Heart right ventricle (tissue), 16 donors: ENCODE measurements at regions not wholly inside any gene's neighbourhood (a gene's known extent, or its start where the extent isn't known, plus 50 kb on each side); places are given as distances from the start of the nearest gene placed in this dataset.

ENCODE experiments used
- ATAC-seq, 8 donors: fragments of 200-7000 bp; cut with Tn5 transposase; one replicate each; pipeline ENCODE4 v1.9.1; 2020; ENCODE audit warnings: mild to moderate bottlenecking in 8 of 8, moderate library complexity in 8 of 8, moderate number of reproducible peaks in 1 of 8
- DNase-seq, 2 donors: peaks; one replicate each; pipeline ENCODE4 v3.0.0-alpha.2; 2020
- H3K27ac ChIP-seq, 10 donors: fragments of 200-600 bp; sonication (generic) in 2 of 10; one replicate each; pipeline versions ENCODE4 v1.5.0 to v1.8.0; 2020 to 2022; ENCODE audit warnings: mild to moderate bottlenecking in 3 of 10
- H3K27me3 ChIP-seq, 7 donors: fragments of 200-600 bp; one replicate each; pipeline ENCODE4 v1.8.0; 2021 to 2022; ENCODE audit warnings: mild to moderate bottlenecking in 2 of 7
- H3K36me3 ChIP-seq, 9 donors: fragments of 200-600 bp; sonication (generic) in 1 of 9; one replicate each; pipeline versions ENCODE4 v1.5.0 to v1.8.0; 2020 to 2022; ENCODE audit warnings: mild to moderate bottlenecking in 2 of 9
- H3K4me1 ChIP-seq, 9 donors: fragments of 200-600 bp; sonication (generic) in 1 of 9; one replicate each; pipeline versions ENCODE4 v1.5.0 to v1.8.0; 2020 to 2022; ENCODE audit warnings: mild to moderate bottlenecking in 4 of 9
- H3K4me3 ChIP-seq, 10 donors: fragments of 200-600 bp; sonication (generic) in 2 of 10; one replicate each; pipeline versions ENCODE4 v1.5.0 to v1.8.0; 2020 to 2022; ENCODE audit warnings: mild to moderate bottlenecking in 7 of 10, moderate library complexity in 2 of 10
- H3K9me3 ChIP-seq, 11 donors: fragments of 200-600 bp in 10 of 11; sonication (generic) in 2 of 11; one replicate each; pipeline versions ENCODE4 v1.5.0 to v1.8.0; 2013 to 2022; ENCODE audit warnings: mild to moderate bottlenecking in 2 of 11, control low read depth in 1 of 11, moderate library complexity in 1 of 11
- WGBS, 2 donors: extraction: QIAGEN DNeasy Blood & Tissue Kit; methylation state at CpG; one replicate each; pipeline ENCODE4 v1.1.7; 2013; ENCODE audit warnings: inconsistent platforms in 1 of 2; 5-methylcytosine and 5-hydroxymethylcytosine counted together
- intact Hi-C, 10 donors: fragments of 100-400 bp; cut with DNase I; formaldehyde crosslinking; loops; one replicate each; pipeline versions ENCODE4 v1.11.1 to v1.14.2; 2022
- TF ChIP-seq, protein P1 (sequence below), 9 donors: fragments of 200-600 bp; sonication (generic) in 2 of 9; IDR thresholded peaks; one replicate each; pipeline versions ENCODE4 v1.5.0 to v1.8.0; 2021 to 2022; ENCODE audit warnings: antibody characterized with exemption in 9 of 9, mild to moderate bottlenecking in 5 of 9, moderate library complexity in 1 of 9
- donor health status: Arrhythmogenic right ventricular cardiomyopathy.
- donor health status: ischemic (EF 13 %, LVEDD 7.1; RV severe dilation, severe dysfunction).
- donor health status: healthy with polysubstance abuse.
- donor health status: DM: no; HTN: yes; CAD: no.
- donor health status: DM: no; HTN: no; CAD: no.
- donor health status: ischemic (EF 25% LVEDD 6.9; RV normal size, moderate dysfunction).
- donor health status: ischemic (EF 25% LVEDD 5.7; RV mildly dilated, moderate dysfunction).
- donor health status: healthy.
- donor health status: DM: yes; HTN: yes; CAD: no.
- donor health status: Ischemic cardiomyopathy.
- donor health status: ischemic (EF 35%, LVEDD 5.7; RV mildly dilated, moderate dysfunction).
- donor health status: nonischemic (EF 11% LVEDD 7.7; RV severe dilation, severe dysfunction).
- donor health status: DM: yes; HTN: yes; CAD: no.
- donor health status: PGD.
- donor health status: ischemic (EF 29% LVEDD 5.4; RV normal size, mild dysfunction).
- donor health status: nonischemic (EF 23%, LVEDD 6.1; RV moderate dilation, normal function).

DNA sequence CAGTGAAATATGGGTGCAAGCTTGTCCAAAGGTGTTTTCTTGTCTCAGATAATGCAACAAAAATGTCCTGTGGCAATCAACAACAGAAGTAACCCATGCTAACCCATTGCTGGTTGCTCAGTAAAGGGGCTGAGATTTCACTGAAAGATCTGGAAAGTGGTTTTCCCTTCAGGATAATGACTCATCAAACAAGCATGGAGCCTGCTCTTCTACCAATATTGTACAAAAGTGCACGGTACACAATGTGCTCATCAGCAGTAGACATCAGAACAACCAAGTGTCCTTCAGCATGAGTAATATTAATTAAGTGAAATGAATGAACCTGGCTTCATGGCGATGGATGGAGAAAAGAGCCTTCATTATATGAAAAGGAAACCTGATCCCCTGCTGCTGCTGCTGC is 287.1 kb upstream of the NEBL start:
- DNase-seq (no peak), ATAC-seq (peak in 1 of 8 donors; percentile 39)
- Histone ChIP-seq H3K36me3 (no peaks in the 10 kb centered on the region), H3K9me3 (peaks cover 0 to 15% (median 2%) of the 10 kb centered on the region in 11 donors), H3K4me3 (no peak overlapping the region), H3K27ac (peak overlapping the region in 1 of 10 donors; percentile 10), H3K27me3 (no peaks in the 10 kb centered on the region), H3K4me1 (no peaks in the 10 kb centered on the region)
- WGBS, 2 donors = 73 to 81% methylated on average over 2 of the region's 2 CpGs
- TF ChIP-seq, protein P1, sequence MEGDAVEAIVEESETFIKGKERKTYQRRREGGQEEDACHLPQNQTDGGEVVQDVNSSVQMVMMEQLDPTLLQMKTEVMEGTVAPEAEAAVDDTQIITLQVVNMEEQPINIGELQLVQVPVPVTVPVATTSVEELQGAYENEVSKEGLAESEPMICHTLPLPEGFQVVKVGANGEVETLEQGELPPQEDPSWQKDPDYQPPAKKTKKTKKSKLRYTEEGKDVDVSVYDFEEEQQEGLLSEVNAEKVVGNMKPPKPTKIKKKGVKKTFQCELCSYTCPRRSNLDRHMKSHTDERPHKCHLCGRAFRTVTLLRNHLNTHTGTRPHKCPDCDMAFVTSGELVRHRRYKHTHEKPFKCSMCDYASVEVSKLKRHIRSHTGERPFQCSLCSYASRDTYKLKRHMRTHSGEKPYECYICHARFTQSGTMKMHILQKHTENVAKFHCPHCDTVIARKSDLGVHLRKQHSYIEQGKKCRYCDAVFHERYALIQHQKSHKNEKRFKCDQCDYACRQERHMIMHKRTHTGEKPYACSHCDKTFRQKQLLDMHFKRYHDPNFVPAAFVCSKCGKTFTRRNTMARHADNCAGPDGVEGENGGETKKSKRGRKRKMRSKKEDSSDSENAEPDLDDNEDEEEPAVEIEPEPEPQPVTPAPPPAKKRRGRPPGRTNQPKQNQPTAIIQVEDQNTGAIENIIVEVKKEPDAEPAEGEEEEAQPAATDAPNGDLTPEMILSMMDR (IDR thresholded peaks at IDR 0.05) = no peak
- intact Hi-C loops = no loop called here

DNA sequence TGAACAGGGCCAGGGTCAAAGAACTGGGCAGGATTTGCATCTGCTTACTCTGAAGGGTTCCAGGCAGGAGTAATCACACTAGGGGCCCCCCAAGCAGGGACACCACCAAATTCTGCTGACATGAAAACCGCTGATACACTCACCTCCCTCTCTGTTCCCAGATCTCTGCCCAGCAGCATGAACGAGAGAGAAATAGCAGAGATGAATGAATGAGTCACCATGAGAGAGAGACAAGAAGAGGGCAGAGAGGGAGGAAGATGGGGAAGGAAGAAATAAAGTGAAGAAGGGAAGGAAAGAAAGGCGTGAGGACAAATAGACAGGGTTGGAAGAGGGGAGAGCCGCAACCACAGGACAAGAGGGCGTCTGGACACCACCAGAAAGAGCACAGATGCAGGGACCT is 285.9 kb upstream of the NEBL start:
- Histone ChIP-seq H3K4me1 (no peaks in the 10 kb centered on the region), H3K27ac (no peak overlapping the region), H3K27me3 (no peaks in the 10 kb centered on the region), H3K36me3 (no peaks in the 10 kb centered on the region), H3K9me3 (peaks cover 0 to 14% (median 0%) of the 10 kb centered on the region in 11 donors), H3K4me3 (no peak overlapping the region)
- DNase-seq (no peak), ATAC-seq (no peak)
- intact Hi-C loops = no loop called here
- TF ChIP-seq, protein P1 (IDR thresholded peaks at IDR 0.05) = no peak
- 85 to 87% methylated on average over 5 of the region's 5 CpGs for WGBS, 2 donors

DNA sequence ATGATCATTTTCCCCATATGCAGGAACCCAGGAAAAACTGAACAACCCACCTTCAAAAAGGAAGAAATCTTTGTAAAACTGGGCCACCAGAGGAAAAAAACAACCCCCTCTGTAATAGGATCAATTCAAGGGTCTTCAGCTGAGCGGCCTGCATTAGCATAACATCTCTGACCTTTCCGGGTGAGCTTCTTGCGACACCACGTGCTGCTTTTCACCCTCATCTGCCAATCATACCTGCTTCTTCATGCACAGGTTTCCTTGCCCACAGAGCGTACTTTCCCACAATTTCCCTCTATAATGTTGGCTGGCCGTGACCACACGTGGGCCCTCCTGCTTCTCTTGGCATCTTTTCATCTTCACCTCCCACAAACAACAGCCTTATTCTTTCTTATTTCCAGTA is 284.3 kb upstream of the NEBL start:
- Histone ChIP-seq H3K9me3 (peaks cover 0 to 14% (median 0%) of the 10 kb centered on the region in 11 donors), H3K4me3 (no peak overlapping the region), H3K36me3 (no peaks in the 10 kb centered on the region), H3K27ac (no peak overlapping the region), H3K4me1 (no peaks in the 10 kb centered on the region), H3K27me3 (peaks cover 0 to 6% (median 0%) of the 10 kb centered on the region in 7 donors)
- TF ChIP-seq, protein P1 (IDR thresholded peaks at IDR 0.05) = no peak
- no peak for ATAC-seq
- DNase-seq = no peak
- intact Hi-C loops = no loop called here
- 78 to 84% methylated on average over 7 of the region's 7 CpGs for WGBS, 2 donors

DNA sequence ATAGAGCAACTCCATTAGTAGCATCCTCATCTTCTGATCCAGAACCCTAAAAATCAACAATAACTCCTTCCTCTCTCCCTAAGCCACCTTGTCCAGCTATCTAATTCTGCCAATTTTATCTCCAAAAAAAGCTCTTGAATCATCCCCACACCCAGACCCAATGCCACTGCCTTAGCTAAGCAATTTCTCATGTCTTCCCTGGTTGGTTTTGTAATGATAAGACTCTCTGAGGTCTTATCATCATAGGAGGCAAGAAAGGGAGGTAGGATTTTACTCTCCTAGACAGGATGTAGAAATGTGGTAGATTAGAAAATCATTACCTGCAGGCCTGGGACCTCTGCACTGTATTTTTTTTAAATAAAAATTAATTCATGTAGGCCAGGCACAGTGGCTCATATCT is 283.5 kb upstream of the NEBL start:
- no peak overlapping the region for H3K27ac ChIP-seq
- ATAC-seq (no peak), DNase-seq (no peak)
- intact Hi-C loops = no loop called here
- H3K36me3 ChIP-seq = no peaks in the 10 kb centered on the region
- peaks cover 0 to 14% (median 0%) of the 10 kb centered on the region in 11 donors for H3K9me3 ChIP-seq
- TF ChIP-seq, protein P1 (IDR thresholded peaks at IDR 0.05) = no peak
- H3K4me3 ChIP-seq = no peak overlapping the region
- H3K27me3 ChIP-seq = peaks cover 0 to 15% (median 0%) of the 10 kb centered on the region in 7 donors
- H3K4me1 ChIP-seq = no peaks in the 10 kb centered on the region
